H9 (cell line): ENCODE measurements at regions not wholly inside any gene's neighbourhood (a gene's known extent, or its start where the extent isn't known, plus 50 kb on each side); places are given as distances from the start of the nearest gene placed in this dataset.

Experiments used
- DNase-seq: peaks from one replicate; pipeline ENCODE4 v3.0.0-alpha.2; 2017
- H2AFZ ChIP-seq: one replicate; pipeline ENCODE4 v1.6.1; 2013; ENCODE audit warnings: mild to moderate bottlenecking, low read length, control low read depth, moderate library complexity
- H2AK5ac ChIP-seq: 2 replicates; pipeline ENCODE4 v1.6.1; 2013; ENCODE audit warnings: low read length, control low read depth, mixed read lengths; ENCODE audit not compliant: insufficient read length
- H2BK120ac ChIP-seq: one replicate; pipeline ENCODE4 v1.6.1; 2013; ENCODE audit warnings: low read depth, mild to moderate bottlenecking, low read length, control low read depth, inconsistent platforms; ENCODE audit not compliant: poor library complexity, severe bottlenecking
- H2BK12ac ChIP-seq: 2 replicates; pipeline ENCODE4 v1.6.1; 2013; ENCODE audit warnings: low read length, control low read depth, mixed read lengths, low read depth; ENCODE audit not compliant: insufficient read length
- H2BK15ac ChIP-seq: 2 replicates; pipeline ENCODE4 v1.6.1; 2013; ENCODE audit warnings: low read depth, low read length, control low read depth
- H2BK20ac ChIP-seq: one replicate; pipeline ENCODE4 v1.6.1; 2013; ENCODE audit warnings: low read depth, mild to moderate bottlenecking, low read length, control low read depth, inconsistent platforms; ENCODE audit not compliant: poor library complexity, severe bottlenecking
- H2BK5ac ChIP-seq: 2 replicates; pipeline ENCODE4 v1.6.1; 2013; ENCODE audit warnings: low read length, control low read depth, mixed read lengths; ENCODE audit not compliant: insufficient read length
- H3K14ac ChIP-seq: 2 replicates; pipeline ENCODE4 v1.6.1; 2013; ENCODE audit warnings: low read length, control low read depth; ENCODE audit not compliant: insufficient read depth
- H3K18ac ChIP-seq: 2 replicates; pipeline ENCODE4 v1.6.1; 2013; ENCODE audit warnings: low read depth, mild to moderate bottlenecking, mixed read lengths, low read length, control low read depth; ENCODE audit not compliant: insufficient read length
- H3K23ac ChIP-seq: 2 replicates; pipeline ENCODE4 v1.6.1; 2013; ENCODE audit warnings: low read length, control low read depth, mixed read lengths, low read depth; ENCODE audit not compliant: insufficient read length
- H3K23me2 ChIP-seq: 2 replicates; pipeline ENCODE4 v1.6.1; 2013; ENCODE audit warnings: low read depth, mild to moderate bottlenecking, mixed read lengths, low read length, control low read depth; ENCODE audit not compliant: insufficient read length, poor library complexity, severe bottlenecking
- H3K27ac ChIP-seq: 2 replicates; pipeline ENCODE4 v1.5.1; 2013; ENCODE audit warnings: low read length, control low read depth, mixed read lengths, low read depth; ENCODE audit not compliant: insufficient read length
- H3K27me3 ChIP-seq: 2 replicates; pipeline ENCODE4 v1.6.1; 2013; ENCODE audit warnings: low read length, control low read depth, inconsistent platforms; ENCODE audit not compliant: insufficient read depth
- H3K4ac ChIP-seq: 2 replicates; pipeline ENCODE4 v1.6.1; 2013; ENCODE audit warnings: low read depth, mild to moderate bottlenecking, control low read depth, inconsistent platforms, low read length, moderate library complexity
- H3K4me1 ChIP-seq: 2 replicates; pipeline ENCODE4 v1.6.1; 2013; ENCODE audit warnings: low read length, control low read depth, inconsistent platforms; ENCODE audit not compliant: insufficient read depth
- H3K4me2 ChIP-seq: 2 replicates; pipeline ENCODE4 v1.6.1; 2013; ENCODE audit warnings: low read length, control low read depth, mixed read lengths; ENCODE audit not compliant: insufficient read length, insufficient read depth
- H3K56ac ChIP-seq: 2 replicates; pipeline ENCODE4 v1.6.1; 2013; ENCODE audit warnings: low read depth, mild to moderate bottlenecking, mixed read lengths, low read length, control low read depth; ENCODE audit not compliant: insufficient read length
- H3K79me1 ChIP-seq: 2 replicates; pipeline ENCODE4 v1.6.1; 2013; ENCODE audit warnings: low read depth, mild to moderate bottlenecking, moderate library complexity, low read length, control low read depth, inconsistent platforms; ENCODE audit not compliant: insufficient read depth, poor library complexity, severe bottlenecking
- H3K79me2 ChIP-seq: 2 replicates; pipeline ENCODE4 v1.6.1; 2013; ENCODE audit warnings: low read length, control low read depth, inconsistent platforms; ENCODE audit not compliant: insufficient read depth
- H3K9ac ChIP-seq: 2 replicates; pipeline ENCODE4 v1.6.1; 2013; ENCODE audit warnings: low read length, control low read depth, mixed read lengths; ENCODE audit not compliant: insufficient read length; ENCODE audit errors: extremely low read depth
- H3K9me3 ChIP-seq: one replicate; pipeline ENCODE4 v1.6.1; 2013; ENCODE audit warnings: low read depth, low read length, inconsistent platforms; ENCODE audit not compliant: control insufficient read depth
- H3T11ph ChIP-seq: one replicate; pipeline ENCODE4 v1.6.1; 2013; ENCODE audit warnings: mild to moderate bottlenecking, low read length, control low read depth, inconsistent platforms
- H4K20me1 ChIP-seq: one replicate; pipeline ENCODE4 v1.6.1; 2013; ENCODE audit not compliant: control insufficient read depth, insufficient read length, insufficient read depth
- H4K5ac ChIP-seq: 2 replicates; pipeline ENCODE4 v1.6.1; 2013; ENCODE audit warnings: low read depth, mild to moderate bottlenecking, mixed read lengths, low read length, control low read depth; ENCODE audit not compliant: insufficient read length
- H4K8ac ChIP-seq: replicated peaks from 2 replicates; pipeline ENCODE4 v1.6.1; 2013; ENCODE audit warnings: low read length, control low read depth, mixed read lengths, low read depth; ENCODE audit not compliant: insufficient read length
- H4K91ac ChIP-seq: 2 replicates; pipeline ENCODE4 v1.6.1; 2013; ENCODE audit warnings: low read depth, mild to moderate bottlenecking, moderate library complexity, mixed read lengths, low read length, control low read depth; ENCODE audit not compliant: insufficient read length
- H3K27ac Mint-ChIP-seq, 3 experiments: 2 replicates in 2 of 3; 3 replicates in 1 of 3; pipeline ENCODE4 v1.8.0; 2020 to 2021; ENCODE audit warnings: mixed read lengths in 3 of 3, mild to moderate bottlenecking in 1 of 3, moderate library complexity in 1 of 3
- H3K27me3 Mint-ChIP-seq: 2 replicates; pipeline ENCODE4 v1.8.0; 2021; ENCODE audit warnings: low read depth, mild to moderate bottlenecking, moderate library complexity, mixed read lengths
- H3K36me3 Mint-ChIP-seq, 3 experiments: 2 replicates in 2 of 3; 3 replicates in 1 of 3; pipeline ENCODE4 v1.8.0; 2020 to 2021; ENCODE audit warnings: low read depth in 3 of 3, mixed read lengths in 3 of 3; ENCODE audit not compliant: insufficient read depth in 1 of 3
- H3K4me1 Mint-ChIP-seq, 2 experiments: 2 replicates each; pipeline ENCODE4 v1.8.0; 2020; ENCODE audit warnings: mixed read lengths in 2 of 2
- H3K4me3 Mint-ChIP-seq, 2 experiments: 2 replicates in 1 of 2; 3 replicates in 1 of 2; pipeline ENCODE4 v1.8.0; 2020 to 2021; ENCODE audit warnings: mild to moderate bottlenecking in 2 of 2, mixed read lengths in 2 of 2, moderate library complexity in 1 of 2
- H3K9me3 Mint-ChIP-seq, 2 experiments: 2 replicates in 1 of 2; 3 replicates in 1 of 2; pipeline ENCODE4 v1.8.0; 2020; ENCODE audit warnings: mild to moderate bottlenecking in 2 of 2, mixed read lengths in 2 of 2, moderate library complexity in 1 of 2
- CTCF ChIP-seq: fragments of 200-600 bp; sonication (generic); conservative IDR thresholded peaks from 3 replicates; pipeline ENCODE4 v1.8.0; 2021; ENCODE audit warnings: antibody characterized with exemption, mild to moderate bottlenecking
- WGBS: extraction: QIAGEN DNeasy Blood & Tissue Kit; methylation state at CpG from one replicate; pipeline ENCODE4 v1.1.7; 2013; ENCODE audit warnings: missing lambda C conversion rate, low lambda C conversion rate, mixed read lengths; ENCODE audit not compliant: insufficient read length; ENCODE audit errors: extremely low coverage; 5-methylcytosine and 5-hydroxymethylcytosine counted together

- Mint-ChIP-seq H3K4me3 (no peak overlapping the region), H3K27ac (no peak overlapping the region), H3K9me3 (no peaks in the 10 kb centered on the region; a peak in 1 of 5 replicates), H3K27me3 (peaks cover 47% of the 10 kb centered on the region), H3K4me1 (peaks cover 10 to 11% of the 10 kb centered on the region in 2 experiments), H3K36me3 (no peaks in the 10 kb centered on the region)
- Histone ChIP-seq H2BK12ac (no peak overlapping the region), H3K23ac (no peak overlapping the region), H3K79me2 (no peaks in the 10 kb centered on the region), H4K5ac (no peak overlapping the region), H2BK5ac (no peak overlapping the region), H3K79me1 (no peaks in the 10 kb centered on the region), H3K9me3 (no peaks in the 10 kb centered on the region), H3K14ac (no peak overlapping the region), H3K27me3 (no peaks in the 10 kb centered on the region; the same call in 1 of the 2 replicates), H3K4ac (no peak overlapping the region), H3T11ph (no peak overlapping the region), H2AFZ (no peak overlapping the region), H4K8ac (no peak overlapping the region), H2BK15ac (no peak overlapping the region), H2BK20ac (no peak overlapping the region), H3K4me1 (no peaks in the 10 kb centered on the region), H4K91ac (no peak overlapping the region), H3K9ac (no peak overlapping the region), H3K4me2 (no peak overlapping the region), H3K27ac (no peak overlapping the region), H2AK5ac (no peak overlapping the region), H3K18ac (no peak overlapping the region), H3K56ac (no peak overlapping the region), H2BK120ac (no peak overlapping the region), H4K20me1 (no peaks in the 10 kb centered on the region), H3K23me2 (no peaks in the 10 kb centered on the region)
- TF ChIP-seq CTCF, result no peak
- no CpG with 5 or more reads among the region's 3 CpGs for WGBS
- no peak for DNase-seq
These were observed 170.2 kb downstream of the BUD13 start for GRCh38 chr11:116602637-116602942.
